SU-DHL-6 (cell line): ENCODE measurements at regions not wholly inside any gene's neighbourhood (a gene's known extent, or its start where the extent isn't known, plus 50 kb on each side); places are given as distances from the start of the nearest gene placed in this dataset.

Experiments
- H2AFZ ChIP-seq: fragments of 200-600 bp; sonication (generic); 2 replicates; pipeline ENCODE4 v1.6.1; 2014; ENCODE audit warnings: low read depth, mild to moderate bottlenecking, moderate library complexity, mixed read lengths, antibody characterized with exemption, low read length; ENCODE audit not compliant: severe bottlenecking
- H3F3A ChIP-seq: fragments of 200-600 bp; shearing (Covaris generic); 2 replicates; pipeline ENCODE4 v1.6.0; 2016; ENCODE audit warnings: antibody characterized with exemption, mild to moderate bottlenecking; ENCODE audit not compliant: insufficient read depth
- H3K27ac ChIP-seq: fragments of 200-600 bp; sonication (generic); 2 replicates; pipeline ENCODE4 v1.5.1; 2016; ENCODE audit warnings: low read depth, mild to moderate bottlenecking, low read length, moderate library complexity, mixed read lengths
- H3K27me3 ChIP-seq: fragments of 200-600 bp; sonication (generic), shearing (Covaris generic); 2 replicates; pipeline ENCODE4 v1.6.0; 2014; ENCODE audit warnings: mild to moderate bottlenecking, low read length
- H3K36me3 ChIP-seq: fragments of 200-600 bp; sonication (generic); 2 replicates; pipeline ENCODE4 v1.6.1; 2014; ENCODE audit warnings: mild to moderate bottlenecking, low read length, mixed read lengths
- H3K4me2 ChIP-seq: fragments of 300-600, 200-600 bp; shearing (Covaris generic), sonication (generic); 2 replicates; pipeline ENCODE4 v1.6.0; 2014; ENCODE audit warnings: low read length, low read depth, mild to moderate bottlenecking; ENCODE audit not compliant: poor library complexity, severe bottlenecking
- H3K4me3 ChIP-seq: fragments of 200-600 bp; sonication (generic); 2 replicates; pipeline ENCODE4 v1.5.1; 2014; ENCODE audit warnings: antibody characterized with exemption, low read length, mild to moderate bottlenecking, mixed read lengths; ENCODE audit not compliant: insufficient read depth, poor library complexity, severe bottlenecking
- H3K79me2 ChIP-seq: fragments of 200-600 bp; sonication (generic); 2 replicates; pipeline ENCODE4 v1.6.1; 2014; ENCODE audit warnings: mild to moderate bottlenecking, low read length, moderate library complexity; ENCODE audit not compliant: insufficient read depth
- H3K9ac ChIP-seq: fragments of 200-600 bp; sonication (generic); 2 replicates; pipeline ENCODE4 v1.7.0; 2014; ENCODE audit warnings: mild to moderate bottlenecking, low read length
- H3K9me2 ChIP-seq: fragments of 200-600 bp; sonication (generic); replicated peaks from 2 replicates; pipeline ENCODE4 v1.6.1; 2014; ENCODE audit warnings: low read length; ENCODE audit not compliant: insufficient read depth
- H3K9me3 ChIP-seq: fragments of 200-600 bp; sonication (generic); 2 replicates; pipeline ENCODE4 v1.6.1; 2014; ENCODE audit warnings: low read length, mixed read lengths; ENCODE audit not compliant: insufficient read depth
- H4K20me1 ChIP-seq: fragments of 200-600 bp; sonication (generic); 2 replicates; pipeline ENCODE4 v1.6.1; 2014; ENCODE audit warnings: low read depth, mild to moderate bottlenecking, antibody characterized with exemption, low read length, moderate library complexity, mixed read lengths
- CTCF ChIP-seq: fragments of 200-600 bp; sonication (generic); IDR thresholded peaks from one replicate; pipeline ENCODE4 v1.5.1; 2017; ENCODE audit warnings: antibody characterized with exemption, mild to moderate bottlenecking, low read length, moderate library complexity; ENCODE audit not compliant: insufficient read depth, poor library complexity, severe bottlenecking
- EZH2phosphoT487 ChIP-seq: fragments of 200-600 bp; sonication (generic), shearing (Covaris generic); conservative IDR thresholded peaks from 2 replicates; pipeline ENCODE4 v1.6.1; 2018; ENCODE audit warnings: mild to moderate bottlenecking, antibody characterized with exemption, low read length, moderate library complexity, mixed read lengths

GRCh38 chr9:110143950-110144545, 63.9 kb downstream of the C9orf152 start:
- H3K9ac ChIP-seq, result peak overlapping the region; percentile 31
- peaks cover 100% of the 10 kb centered on the region for H3K79me2 ChIP-seq
- H3K27ac ChIP-seq, result peak overlapping the region; percentile 90
- H3K4me2 ChIP-seq, result peak overlapping the region; percentile 54
- TF ChIP-seq CTCF, result no peak
- TF ChIP-seq EZH2phosphoT487, result no peak
- no peak overlapping the region for H3K4me3 ChIP-seq
- peaks cover 18% of the 10 kb centered on the region; the same call in 1 of the 2 replicates for H3K36me3 ChIP-seq
- no peaks in the 10 kb centered on the region for H3K9me3 ChIP-seq
- H2AFZ ChIP-seq, result no peak overlapping the region
- no peaks in the 10 kb centered on the region; the same call in 1 of the 2 replicates for H4K20me1 ChIP-seq
- H3K27me3 ChIP-seq, result no peaks in the 10 kb centered on the region
- H3F3A ChIP-seq, result peaks cover 62% of the 10 kb centered on the region
- H3K9me2 ChIP-seq, result no peaks in the 10 kb centered on the region

- Histone ChIP-seq H3K27me3 (no peaks in the 10 kb centered on the region), H3K27ac (peak overlapping the region; percentile 63), H3K4me2 (peak overlapping the region; percentile 67), H3K79me2 (peaks cover 100% of the 10 kb centered on the region), H3K9ac (peak overlapping the region; percentile 6; the same call in 1 of the 2 replicates), H3K36me3 (peaks cover 6% of the 10 kb centered on the region; the same call in 1 of the 2 replicates), H3K4me3 (no peak overlapping the region), H2AFZ (no peak overlapping the region), H4K20me1 (peaks cover 4% of the 10 kb centered on the region; the same call in 1 of the 2 replicates), H3K9me3 (no peaks in the 10 kb centered on the region), H3K9me2 (no peaks in the 10 kb centered on the region), H3F3A (peaks cover 55% of the 10 kb centered on the region)
- TF ChIP-seq CTCF (no peak), EZH2phosphoT487 (no peak)
These were observed 61.6 kb downstream of the C9orf152 start for GRCh38 chr9:110146373-110146772.

GRCh38 chr9:110148384-110148783, 59.6 kb downstream of the C9orf152 start:
- Histone ChIP-seq H3K36me3 (peaks cover 6% of the 10 kb centered on the region; the same call in 1 of the 2 replicates), H3K27ac (peak overlapping the region; percentile 63), H3K4me2 (peak overlapping the region; percentile 67), H2AFZ (no peak overlapping the region), H4K20me1 (peaks cover 7% of the 10 kb centered on the region; the same call in 1 of the 2 replicates), H3K9me3 (no peaks in the 10 kb centered on the region), H3F3A (peaks cover 35% of the 10 kb centered on the region), H3K9ac (peak overlapping the region; percentile 48), H3K4me3 (peak overlapping the region; percentile 37), H3K9me2 (no peaks in the 10 kb centered on the region), H3K27me3 (no peaks in the 10 kb centered on the region), H3K79me2 (peaks cover 100% of the 10 kb centered on the region)
- TF ChIP-seq CTCF (no peak), EZH2phosphoT487 (no peak)
